Pons (tissue), 1 donor: ENCODE measurements at regions not wholly inside any gene's neighbourhood (a gene's known extent, or its start where the extent isn't known, plus 50 kb on each side); places are given as distances from the start of the nearest gene placed in this dataset.

Source experiments
- DNase-seq: peaks from one replicate; pipeline ENCODE4 v3.0.0-alpha.2; 2016; ENCODE audit warnings: low spot score

- DNase-seq: no peak
Observed at GRCh38 chrX:78476701-78477100, 149.3 kb upstream of the CYSLTR1 start.

GRCh38 chrX:78456909-78457308, 129.5 kb upstream of the CYSLTR1 start:
- DNase-seq: no peak

- no peak for DNase-seq
Observed at GRCh38 chrX:78455901-78456300, 128.5 kb upstream of the CYSLTR1 start.

GRCh38 chrX:78452356-78452755, 124.9 kb upstream of the CYSLTR1 start:
- DNase-seq: no peak

GRCh38 chrX:78437621-78438020, 110.2 kb upstream of the CYSLTR1 start:
- DNase-seq: no peak

- DNase-seq: no peak
Observed at GRCh38 chrX:78429172-78429571, 101.8 kb upstream of the CYSLTR1 start.

- DNase-seq: no peak
Observed at GRCh38 chrX:78388663-78389062, 61.3 kb upstream of the CYSLTR1 start.

GRCh38 chrX:78387364-78387763, 60.0 kb upstream of the CYSLTR1 start:
- no peak for DNase-seq

GRCh38 chrX:78384486-78384885, 57.1 kb upstream of the CYSLTR1 start:
- DNase-seq: no peak

- DNase-seq: no peak
Observed at GRCh38 chrX:78383594-78383993, 56.2 kb upstream of the CYSLTR1 start.

- DNase-seq: no peak
Observed at GRCh38 chrX:78378476-78379115, 51.2 kb upstream of the CYSLTR1 start.
